Hematopoietic multipotent progenitor cell treated with erythropoietin and hydrocortisone succinate and interleukin-3 and kit ligand, for 6 days (in vitro differentiated cells): ENCODE measurements at regions not wholly inside any gene's neighbourhood (a gene's known extent, or its start where the extent isn't known, plus 50 kb on each side); places are given as distances from the start of the nearest gene placed in this dataset.
"Not testable (repeated sequence)": the region's sequence is repeated elsewhere in the genome, so short reads cannot be mapped to it uniquely, and the experiment has no call there.

Experiments used
- DNase-seq: peaks from one replicate; pipeline ENCODE4 v3.0.0-alpha.2; 2015

DNA sequence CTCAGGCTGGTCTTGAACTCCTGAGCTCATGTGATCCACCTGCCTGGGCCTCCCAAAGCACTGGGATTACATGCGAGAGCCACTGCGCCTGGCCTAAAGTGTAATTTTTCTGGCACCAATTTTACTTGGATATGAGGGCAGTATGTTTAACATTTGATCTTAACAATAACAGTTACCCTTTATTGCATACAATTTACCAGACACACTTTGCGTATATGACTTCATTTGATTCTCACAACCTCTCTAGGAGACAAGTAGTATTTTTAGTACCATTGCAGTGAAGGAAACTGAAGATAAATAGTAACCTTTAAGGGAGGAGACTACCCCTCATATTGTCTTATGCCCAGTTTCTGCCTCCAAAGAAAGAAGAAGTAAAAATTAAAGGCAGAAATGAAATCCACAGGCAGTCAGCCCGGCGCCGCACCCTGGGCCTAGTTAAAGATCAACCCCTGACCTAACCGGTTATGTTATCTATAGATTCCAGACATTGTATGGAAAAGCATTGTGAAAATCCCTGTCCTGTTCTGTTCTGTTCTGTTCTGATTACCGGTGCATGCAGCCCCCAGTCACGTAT is 54.0 kb downstream of the CYP26A1 start:
- not testable (repeated sequence) for DNase-seq

- no peak for DNase-seq
These were observed 58.3 kb downstream of the CYP26A1 start for GRCh38 chr10:93131986-93132385.

GRCh38 chr10:93138113-93138870 is 64.6 kb downstream of the CYP26A1 start:
- no peak for DNase-seq

DNA sequence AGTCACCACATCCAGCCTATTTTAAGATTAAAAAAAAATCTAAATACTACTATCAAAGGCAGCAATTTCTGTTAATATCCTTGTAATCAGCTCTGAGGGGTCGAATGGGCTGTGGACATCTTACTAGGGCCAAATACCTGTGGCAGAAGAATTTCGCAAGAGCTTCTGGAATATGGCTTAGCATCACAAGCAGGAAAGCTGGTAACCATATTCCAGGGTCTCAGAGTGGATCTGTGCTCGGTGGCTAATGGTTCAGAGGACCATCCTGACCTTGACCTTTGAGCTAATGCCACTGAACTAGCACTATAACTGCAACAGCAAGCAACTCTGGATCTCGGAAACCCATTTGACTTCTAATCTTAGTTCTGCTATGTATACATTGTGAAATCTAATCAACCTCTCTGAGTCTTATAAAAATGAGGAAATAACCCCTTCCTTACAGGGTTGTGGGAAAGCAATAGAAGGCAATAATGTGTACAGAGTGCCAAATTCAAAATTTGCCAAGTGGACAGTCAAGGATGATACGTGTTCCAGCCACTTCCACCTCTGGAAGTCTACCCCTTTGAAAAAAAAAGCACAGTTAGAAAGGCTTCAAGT is 65.5 kb downstream of the CYP26A1 start:
- DNase-seq = no peak

- DNase-seq = no peak
These were observed 68.8 kb downstream of the CYP26A1 start for GRCh38 chr10:93142534-93142933.

GRCh38 chr10:93143281-93143680 is 69.6 kb downstream of the CYP26A1 start:
- no peak for DNase-seq

DNA sequence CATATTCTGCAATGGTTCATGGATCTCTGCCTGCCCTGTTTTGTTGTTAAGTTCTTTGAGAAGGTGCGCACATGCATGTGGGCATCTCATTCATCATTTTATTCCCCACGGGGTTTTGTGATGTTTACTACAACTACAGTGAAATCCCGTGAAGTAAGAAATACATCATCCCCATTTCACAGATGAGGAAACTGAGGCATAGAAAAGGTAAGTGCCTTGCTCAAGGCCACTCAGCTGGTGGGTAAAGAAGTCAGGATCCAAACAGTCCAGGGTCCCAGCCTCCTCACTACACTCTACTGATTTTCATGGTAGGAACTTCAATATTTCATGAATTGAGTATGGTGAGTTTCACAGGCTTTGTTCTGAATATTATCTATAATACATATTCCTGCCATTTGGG is 72.6 kb downstream of the CYP26A1 start:
- DNase-seq = no peak

- DNase-seq = no peak
These were observed 73.6 kb downstream of the CYP26A1 start for GRCh38 chr10:93147281-93147680.

- DNase-seq = no peak
These were observed 74.8 kb downstream of the CYP26A1 start for GRCh38 chr10:93148476-93148875.

DNA sequence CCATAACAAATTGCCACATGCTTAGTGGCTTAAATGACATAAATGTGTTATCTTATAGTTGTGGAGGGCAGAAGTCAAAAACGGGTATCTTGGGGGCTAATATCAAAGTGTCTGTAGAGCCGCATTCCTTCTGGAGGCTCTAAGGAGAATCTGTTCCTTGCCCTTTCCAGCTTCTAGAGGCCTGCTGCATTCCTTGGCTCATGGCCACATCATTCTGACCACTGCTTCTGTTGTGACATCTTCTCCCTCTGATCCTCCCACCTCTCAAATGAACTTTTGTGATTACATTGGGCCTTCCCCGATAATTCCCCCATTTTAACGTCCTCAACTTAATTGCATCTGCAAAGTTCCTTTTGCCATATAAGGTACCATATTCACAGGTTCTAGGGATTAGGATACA is 76.1 kb downstream of the CYP26A1 start:
- DNase-seq = no peak

DNA sequence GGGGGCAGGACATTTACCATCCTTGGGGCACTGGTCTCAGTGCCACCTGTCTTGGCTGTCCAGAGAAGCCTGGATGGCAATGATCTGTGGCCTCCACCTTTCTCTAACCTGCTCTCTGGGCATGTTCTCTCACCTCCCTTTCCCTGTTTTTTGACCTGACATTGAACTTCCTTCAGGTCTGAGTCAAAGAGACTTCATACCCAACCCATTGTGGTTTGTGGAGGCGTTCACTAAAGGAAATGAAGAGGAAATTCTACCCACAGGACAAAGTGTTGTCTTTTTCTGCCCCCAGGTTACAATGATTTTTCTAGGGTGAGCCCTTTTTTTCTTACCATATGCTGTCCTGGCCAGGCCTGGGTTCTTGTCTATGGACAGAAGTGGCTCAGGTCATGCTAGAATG is 76.6 kb downstream of the CYP26A1 start:
- DNase-seq = no peak

- no peak for DNase-seq
These were observed 77.4 kb downstream of the CYP26A1 start for GRCh38 chr10:93150990-93151547.

- DNase-seq = no peak
These were observed 78.4 kb downstream of the CYP26A1 start for GRCh38 chr10:93152136-93152535.

GRCh38 chr10:93154531-93154930 is 80.8 kb downstream of the CYP26A1 start:
- DNase-seq = peak; percentile 14

DNA sequence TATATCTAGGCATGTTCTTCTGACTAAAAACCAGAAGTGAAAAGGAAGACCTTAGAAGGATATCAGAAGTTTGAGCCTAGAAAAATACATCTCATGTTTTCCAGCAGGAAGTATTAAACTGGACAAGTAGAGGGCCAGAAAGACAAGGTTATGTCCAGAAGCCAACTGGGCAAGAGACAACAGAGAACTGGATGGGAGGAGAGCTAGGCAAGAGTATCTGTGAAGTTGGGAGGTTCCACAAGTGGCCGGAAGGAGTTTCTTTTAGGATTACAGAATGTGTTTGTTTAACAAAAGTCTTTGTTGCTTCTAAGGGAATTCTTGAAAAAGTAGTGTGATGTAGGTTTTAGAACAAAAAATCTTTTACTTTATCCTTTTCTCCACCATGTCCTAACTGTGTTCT is 86.4 kb downstream of the CYP26A1 start:
- DNase-seq = no peak

- DNase-seq = no peak
These were observed 87.1 kb downstream of the CYP26A1 start for GRCh38 chr10:93160829-93161228.

DNA sequence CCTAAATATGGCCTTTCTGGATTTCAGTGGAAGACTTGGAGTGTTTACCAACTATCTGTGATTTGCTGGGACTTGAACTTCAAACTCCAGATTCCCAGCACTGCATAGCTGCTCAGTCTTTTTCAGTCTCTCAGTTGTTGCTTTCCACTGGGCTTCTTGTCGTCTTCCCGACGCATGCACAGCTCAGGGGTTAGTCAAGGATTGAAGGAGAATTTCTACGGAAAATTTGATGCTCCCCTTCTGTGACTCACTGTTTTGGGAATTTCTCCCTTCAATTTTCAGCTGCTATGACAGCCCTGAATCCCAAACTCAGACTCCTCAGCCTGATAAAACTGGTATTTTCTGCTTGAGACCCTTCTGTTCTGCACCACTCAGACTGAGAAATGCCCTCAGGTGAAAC is 91.7 kb downstream of the CYP26A1 start:
- DNase-seq = no peak

- no peak for DNase-seq
These were observed 92.4 kb downstream of the CYP26A1 start for GRCh38 chr10:93166134-93166533.

GRCh38 chr10:93171837-93172236 is 98.1 kb downstream of the CYP26A1 start:
- DNase-seq = no peak

GRCh38 chr10:93173967-93174845 is 100.5 kb downstream of the CYP26A1 start:
- DNase-seq = no peak

- DNase-seq = no peak
These were observed 101.8 kb downstream of the CYP26A1 start for GRCh38 chr10:93175490-93175889.

DNA sequence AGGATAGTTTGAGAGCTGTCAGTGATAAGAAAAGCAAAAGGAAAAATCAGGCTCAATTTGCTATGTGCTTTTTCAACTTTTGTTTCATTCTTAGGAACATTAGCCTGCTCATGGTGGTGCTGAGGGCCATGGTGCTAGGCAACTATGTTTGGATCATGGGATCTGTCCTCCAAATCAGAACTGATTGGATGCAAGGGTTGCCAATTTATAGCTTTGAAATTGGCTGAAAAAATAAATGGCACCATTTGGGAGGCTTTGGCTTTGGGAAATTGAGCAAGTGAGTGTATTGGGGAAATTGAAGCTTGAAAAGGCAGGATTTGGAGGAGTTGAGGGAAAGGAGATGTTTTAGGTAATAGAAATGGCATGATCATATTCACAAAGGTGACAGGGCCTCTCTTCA is 103.8 kb downstream of the CYP26A1 start:
- no peak for DNase-seq

- no peak for DNase-seq
These were observed 104.5 kb downstream of the CYP26A1 start for GRCh38 chr10:93178226-93178625.
